Nephron (organoid): ENCODE measurements at regions not wholly inside any gene's neighbourhood (a gene's known extent, or its start where the extent isn't known, plus 50 kb on each side); places are given as distances from the start of the nearest gene placed in this dataset.

Experiments used
- H3K27ac Mint-ChIP-seq, 3 experiments: 2 replicates each; pipeline ENCODE4 v1.8.0; 2020; ENCODE audit warnings: mixed read lengths in 3 of 3, mild to moderate bottlenecking in 2 of 3, moderate library complexity in 1 of 3
- H3K27me3 Mint-ChIP-seq: 2 replicates; pipeline ENCODE4 v1.8.0; 2021; ENCODE audit warnings: low read depth, mild to moderate bottlenecking, moderate library complexity, mixed read lengths
- H3K36me3 Mint-ChIP-seq: 2 replicates; pipeline ENCODE4 v1.8.0; 2020; ENCODE audit warnings: low read depth, mixed read lengths
- H3K4me1 Mint-ChIP-seq: 2 replicates; pipeline ENCODE4 v1.8.0; 2020; ENCODE audit warnings: mixed read lengths
- H3K4me3 Mint-ChIP-seq, 3 experiments: 2 replicates each; pipeline ENCODE4 v1.8.0; 2020; ENCODE audit warnings: mild to moderate bottlenecking in 3 of 3, mixed read lengths in 3 of 3, moderate library complexity in 2 of 3
- H3K9me3 Mint-ChIP-seq: 2 replicates; pipeline ENCODE4 v1.8.0; 2020; ENCODE audit warnings: mixed read lengths
- TF ChIP-seq, protein P1 (sequence below), 3 experiments: fragments of 200-600 bp; sonication (generic); IDR thresholded peaks; one replicate each; pipeline ENCODE4 v1.5.0; 2021; ENCODE audit warnings: antibody characterized with exemption in 3 of 3; ENCODE audit not compliant: unreplicated experiment in 3 of 3

- Mint-ChIP-seq H3K27ac (no peak overlapping the region), H3K4me1 (no peaks in the 10 kb centered on the region), H3K9me3 (no peaks in the 10 kb centered on the region), H3K4me3 (no peak overlapping the region), H3K27me3 (peaks cover 4% of the 10 kb centered on the region), H3K36me3 (peaks cover 13% of the 10 kb centered on the region)
- TF ChIP-seq, protein P1, sequence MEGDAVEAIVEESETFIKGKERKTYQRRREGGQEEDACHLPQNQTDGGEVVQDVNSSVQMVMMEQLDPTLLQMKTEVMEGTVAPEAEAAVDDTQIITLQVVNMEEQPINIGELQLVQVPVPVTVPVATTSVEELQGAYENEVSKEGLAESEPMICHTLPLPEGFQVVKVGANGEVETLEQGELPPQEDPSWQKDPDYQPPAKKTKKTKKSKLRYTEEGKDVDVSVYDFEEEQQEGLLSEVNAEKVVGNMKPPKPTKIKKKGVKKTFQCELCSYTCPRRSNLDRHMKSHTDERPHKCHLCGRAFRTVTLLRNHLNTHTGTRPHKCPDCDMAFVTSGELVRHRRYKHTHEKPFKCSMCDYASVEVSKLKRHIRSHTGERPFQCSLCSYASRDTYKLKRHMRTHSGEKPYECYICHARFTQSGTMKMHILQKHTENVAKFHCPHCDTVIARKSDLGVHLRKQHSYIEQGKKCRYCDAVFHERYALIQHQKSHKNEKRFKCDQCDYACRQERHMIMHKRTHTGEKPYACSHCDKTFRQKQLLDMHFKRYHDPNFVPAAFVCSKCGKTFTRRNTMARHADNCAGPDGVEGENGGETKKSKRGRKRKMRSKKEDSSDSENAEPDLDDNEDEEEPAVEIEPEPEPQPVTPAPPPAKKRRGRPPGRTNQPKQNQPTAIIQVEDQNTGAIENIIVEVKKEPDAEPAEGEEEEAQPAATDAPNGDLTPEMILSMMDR (IDR thresholded peaks at IDR 0.05; ENCODE audit: unreplicated experiment in 3 of 3): no peak
Measured at GRCh38 chr5:77145666-77146065, 58.6 kb upstream of the ZBED3 start.

DNA sequence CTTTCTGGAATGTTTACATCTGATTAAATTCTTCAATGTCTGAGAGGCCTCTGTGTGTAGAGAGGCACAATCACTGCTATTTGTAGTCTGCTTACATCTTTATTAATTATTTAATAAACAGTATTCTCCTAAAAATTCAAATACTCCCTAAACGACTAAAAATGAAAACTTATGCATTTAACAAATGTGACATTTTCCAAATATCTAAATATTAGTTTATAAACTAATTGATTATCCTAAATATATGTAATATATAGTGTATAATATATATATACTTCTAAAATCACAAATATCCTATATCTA is 57.7 kb upstream of the ZBED3 start:
- peaks cover 4% of the 10 kb centered on the region for H3K27me3 Mint-ChIP-seq

DNA sequence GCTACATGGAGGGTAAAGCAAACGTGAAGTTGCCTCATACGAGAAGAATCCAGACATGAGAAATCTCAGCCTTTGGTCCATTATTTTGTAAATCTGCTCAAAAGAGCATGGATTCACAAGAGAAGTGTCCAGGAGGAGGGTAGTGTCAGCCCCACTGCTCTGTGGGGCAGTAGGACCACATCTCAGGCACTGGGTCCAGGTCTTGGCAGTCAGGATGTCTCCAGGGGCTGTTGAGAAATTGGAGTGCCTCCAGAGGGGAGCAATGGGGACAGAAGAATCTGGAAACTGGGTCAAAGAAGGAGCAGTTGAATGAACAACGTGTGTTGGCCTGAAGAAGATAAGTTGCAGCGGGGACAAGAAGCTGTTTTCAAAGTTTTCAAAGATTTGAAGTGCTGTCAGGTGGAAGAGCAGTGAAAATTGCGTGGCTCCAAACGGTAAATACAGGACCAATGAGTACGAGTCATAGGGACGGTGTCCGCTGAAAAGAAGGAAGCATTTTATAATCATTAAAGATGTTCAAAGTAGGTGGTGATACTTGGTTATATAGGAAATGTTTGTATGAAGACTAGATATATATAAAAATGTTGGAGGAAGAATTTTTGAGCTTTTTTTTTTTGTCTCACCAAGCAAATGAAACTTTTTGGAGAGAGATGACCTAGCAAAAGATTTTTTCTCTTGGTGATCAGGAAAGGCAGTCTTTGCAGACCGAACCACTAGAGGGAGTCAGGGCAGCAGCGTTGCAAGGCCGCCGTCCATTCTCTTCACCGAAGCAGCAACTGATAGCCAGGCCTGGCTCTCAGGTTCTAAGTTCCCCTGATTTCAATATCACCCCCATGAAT is 57.1 kb upstream of the ZBED3 start:
- H3K4me3 Mint-ChIP-seq: no peak overlapping the region
- TF ChIP-seq, protein P1 (IDR thresholded peaks at IDR 0.05; ENCODE audit: unreplicated experiment in 3 of 3): peak; percentile 77 to 85 (median 85)
- no peaks in the 10 kb centered on the region for H3K4me1 Mint-ChIP-seq
- H3K27ac Mint-ChIP-seq: no peak overlapping the region
- H3K9me3 Mint-ChIP-seq: no peaks in the 10 kb centered on the region
- H3K27me3 Mint-ChIP-seq: peaks cover 4% of the 10 kb centered on the region
- peaks cover 13% of the 10 kb centered on the region for H3K36me3 Mint-ChIP-seq

More for the DNA sequence above, 57.7 kb upstream of the ZBED3 start:
- Mint-ChIP-seq H3K4me3 (no peak overlapping the region), H3K9me3 (no peaks in the 10 kb centered on the region), H3K4me1 (no peaks in the 10 kb centered on the region), H3K36me3 (peaks cover 13% of the 10 kb centered on the region), H3K27ac (no peak overlapping the region)
- TF ChIP-seq, protein P1 (IDR thresholded peaks at IDR 0.05; ENCODE audit: unreplicated experiment in 3 of 3): peak in 1 of 3 experiments; percentile 3

GRCh38 chr5:77140350-77140749 is 53.3 kb upstream of the ZBED3 start:
- H3K36me3 Mint-ChIP-seq: peaks cover 6% of the 10 kb centered on the region
- H3K4me3 Mint-ChIP-seq: no peak overlapping the region
- H3K27ac Mint-ChIP-seq: no peak overlapping the region
- H3K27me3 Mint-ChIP-seq: no peaks in the 10 kb centered on the region
- H3K9me3 Mint-ChIP-seq: no peaks in the 10 kb centered on the region
- H3K4me1 Mint-ChIP-seq: no peaks in the 10 kb centered on the region
- TF ChIP-seq, protein P1 (IDR thresholded peaks at IDR 0.05; ENCODE audit: unreplicated experiment in 3 of 3): no peak

- H3K27ac Mint-ChIP-seq: peak overlapping the region in 2 of 3 experiments; percentile 82 to 84
Measured at GRCh38 chr5:77139001-77139400, 51.9 kb upstream of the ZBED3 start.

More at GRCh38 chr5:77139001-77139400, 51.9 kb upstream of the ZBED3 start:
- no peaks in the 10 kb centered on the region for H3K4me1 Mint-ChIP-seq
- TF ChIP-seq, protein P1 (IDR thresholded peaks at IDR 0.05; ENCODE audit: unreplicated experiment in 3 of 3): no peak
- peaks cover 11% of the 10 kb centered on the region for H3K36me3 Mint-ChIP-seq
- H3K9me3 Mint-ChIP-seq: no peaks in the 10 kb centered on the region
- H3K27me3 Mint-ChIP-seq: no peaks in the 10 kb centered on the region
- no peak overlapping the region for H3K4me3 Mint-ChIP-seq
